ENCODE measurements at regions not wholly inside any gene's neighbourhood (a gene's known extent, or its start where the extent isn't known, plus 50 kb on each side); places are given as distances from the start of the nearest gene placed in this dataset.
"Not testable (repeated sequence)": the region's sequence is repeated elsewhere in the genome, so short reads cannot be mapped to it uniquely, and the experiment has no call there.

GRCh38 chr1:244294599-244295224 is 157.0 kb downstream of the ADSS2 start:
- DNase-seq: no peak

GRCh38 chr1:244296003-244296402 is 155.7 kb downstream of the ADSS2 start:
- no peak for DNase-seq

GRCh38 chr1:244296447-244296846 is 155.3 kb downstream of the ADSS2 start:
- peak in 3 of 56 donors; percentile 4 to 25 (median 22) for DNase-seq

GRCh38 chr1:244297087-244297486 is 154.6 kb downstream of the ADSS2 start:
- DNase-seq: no peak

- peak in 1 of 56 donors; percentile 4 for DNase-seq
Observed at GRCh38 chr1:244297616-244298015, 154.1 kb downstream of the ADSS2 start.

- DNase-seq: not testable (repeated sequence)
Observed at GRCh38 chr1:244300029-244300375, 151.7 kb downstream of the ADSS2 start.

GRCh38 chr1:244301595-244302130 is 150.0 kb downstream of the ADSS2 start:
- DNase-seq: no peak

GRCh38 chr1:244302876-244303609 is 148.7 kb downstream of the ADSS2 start:
- no peak for DNase-seq

GRCh38 chr1:244303610-244303969 is 148.1 kb downstream of the ADSS2 start:
- DNase-seq: no peak

GRCh38 chr1:244304156-244304555 is 147.6 kb downstream of the ADSS2 start:
- DNase-seq: no peak

- DNase-seq: no peak
Observed at GRCh38 chr1:244304656-244305055, 147.1 kb downstream of the ADSS2 start.

- no peak for DNase-seq
Observed at GRCh38 chr1:244305776-244306341, 145.8 kb downstream of the ADSS2 start.

GRCh38 chr1:244306544-244306943 is 145.2 kb downstream of the ADSS2 start:
- no peak for DNase-seq

GRCh38 chr1:244309191-244309590 is 142.5 kb downstream of the ADSS2 start:
- DNase-seq: not testable (repeated sequence)

- DNase-seq: peak in 9 of 56 donors; percentile 7 to 37 (median 12)
Observed at GRCh38 chr1:244311784-244312532, 139.8 kb downstream of the ADSS2 start.

GRCh38 chr1:244313346-244313745 is 138.4 kb downstream of the ADSS2 start:
- DNase-seq: no peak

GRCh38 chr1:244314921-244315559 is 136.7 kb downstream of the ADSS2 start:
- no peak for DNase-seq

- DNase-seq: no peak
Observed at GRCh38 chr1:244315996-244316395, 135.7 kb downstream of the ADSS2 start.

- no peak for DNase-seq
Observed at GRCh38 chr1:244316407-244316806, 135.3 kb downstream of the ADSS2 start.

GRCh38 chr1:244316986-244317655 is 134.6 kb downstream of the ADSS2 start:
- DNase-seq: no peak

- DNase-seq: no peak
Observed at GRCh38 chr1:244318078-244318477, 133.6 kb downstream of the ADSS2 start.

Measured in nucleus accumbens (tissue), 56 donors.